SK-N-SH treated with all-trans-retinoic acid at 6 μM for 48 hours (cell line): ENCODE measurements at regions not wholly inside any gene's neighbourhood (a gene's known extent, or its start where the extent isn't known, plus 50 kb on each side); places are given as distances from the start of the nearest gene placed in this dataset.

Experiments used
- CSDC2 ChIP-seq: fragments of 250-450 bp; sonication (Bioruptor Pico); IDR thresholded peaks from 2 replicates; pipeline ENCODE4 v1.5.0; 2020; ENCODE audit warnings: mild to moderate bottlenecking, moderate library complexity
- ZNF565 ChIP-seq: fragments of 450-650 bp; formaldehyde crosslinking; conservative IDR thresholded peaks from 2 replicates; pipeline ENCODE4 v1.5.0; 2020; ENCODE audit warnings: low read depth, mild to moderate bottlenecking, moderate library complexity
- TF ChIP-seq, protein P1 (sequence below): fragments of 250-450 bp; sonication (Bioruptor Pico); IDR thresholded peaks from 2 replicates; pipeline ENCODE4 v1.5.1; 2021; ENCODE audit warnings: mild to moderate bottlenecking, moderate library complexity

DNA sequence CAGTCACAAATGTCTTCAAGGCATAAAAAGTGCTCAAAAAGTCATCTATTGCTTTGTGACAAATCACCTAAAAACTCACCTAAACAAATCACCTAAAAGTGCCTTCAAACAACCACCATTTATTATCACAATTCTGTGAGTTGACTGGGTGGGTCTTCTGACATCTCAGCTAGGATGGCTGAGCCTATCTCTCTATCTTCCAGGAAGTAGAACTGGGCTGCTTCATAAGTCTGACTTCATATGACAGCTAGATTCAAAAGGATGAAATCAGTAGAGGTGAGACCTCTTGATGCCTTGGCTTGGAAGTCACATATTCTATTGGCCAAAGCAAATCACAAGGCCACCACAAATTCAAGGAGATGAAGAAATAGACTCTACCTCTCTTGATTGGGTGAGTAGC, 199.2 kb upstream of the SLC39A10 start:
- no peak for TF ChIP-seq ZNF565 (CRISPR knock-in tag)
- TF ChIP-seq CSDC2, result no peak
- TF ChIP-seq, protein P1, sequence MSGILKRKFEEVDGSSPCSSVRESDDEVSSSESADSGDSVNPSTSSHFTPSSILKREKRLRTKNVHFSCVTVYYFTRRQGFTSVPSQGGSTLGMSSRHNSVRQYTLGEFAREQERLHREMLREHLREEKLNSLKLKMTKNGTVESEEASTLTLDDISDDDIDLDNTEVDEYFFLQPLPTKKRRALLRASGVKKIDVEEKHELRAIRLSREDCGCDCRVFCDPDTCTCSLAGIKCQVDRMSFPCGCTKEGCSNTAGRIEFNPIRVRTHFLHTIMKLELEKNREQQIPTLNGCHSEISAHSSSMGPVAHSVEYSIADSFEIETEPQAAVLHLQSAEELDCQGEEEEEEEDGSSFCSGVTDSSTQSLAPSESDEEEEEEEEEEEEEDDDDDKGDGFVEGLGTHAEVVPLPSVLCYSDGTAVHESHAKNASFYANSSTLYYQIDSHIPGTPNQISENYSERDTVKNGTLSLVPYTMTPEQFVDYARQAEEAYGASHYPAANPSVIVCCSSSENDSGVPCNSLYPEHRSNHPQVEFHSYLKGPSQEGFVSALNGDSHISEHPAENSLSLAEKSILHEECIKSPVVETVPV, result no peak
